Aorta (tissue), 5 donors: ENCODE measurements at regions not wholly inside any gene's neighbourhood (a gene's known extent, or its start where the extent isn't known, plus 50 kb on each side); places are given as distances from the start of the nearest gene placed in this dataset.

Experiments
- ATAC-seq: fragments of 200-7000 bp; cut with Tn5 transposase; one replicate; pipeline ENCODE4 v1.9.1; 2022; ENCODE audit warnings: moderate library complexity; ENCODE audit not compliant: low FRiP score
- DNase-seq, 2 donors: peaks; one replicate each; pipeline ENCODE4 v3.0.0-alpha.2; 2020
- H3K27ac ChIP-seq, 2 donors: one replicate each; pipeline ENCODE4 v1.5.1; 2013; ENCODE audit warnings: low read length in 2 of 2, mild to moderate bottlenecking in 2 of 2, moderate library complexity in 2 of 2, control low read depth in 1 of 2, inconsistent platforms in 1 of 2, low read depth in 1 of 2
- H3K27me3 ChIP-seq, 2 donors: one replicate each; pipeline ENCODE4 v1.6.1; 2013; ENCODE audit warnings: control low read depth in 1 of 2, low read length in 1 of 2, mild to moderate bottlenecking in 1 of 2, moderate library complexity in 1 of 2; ENCODE audit not compliant: insufficient read depth in 2 of 2, control insufficient read depth in 1 of 2
- H3K36me3 ChIP-seq, 2 donors: one replicate each; pipeline ENCODE4 v1.6.1; 2013; ENCODE audit warnings: control low read depth in 1 of 2, low read length in 1 of 2, mild to moderate bottlenecking in 1 of 2; ENCODE audit not compliant: insufficient read depth in 2 of 2, control insufficient read depth in 1 of 2
- H3K4me1 ChIP-seq, 2 donors: one replicate each; pipeline ENCODE4 v1.6.1; 2013; ENCODE audit warnings: low read length in 2 of 2, control low read depth in 1 of 2, mild to moderate bottlenecking in 1 of 2, moderate library complexity in 1 of 2; ENCODE audit not compliant: insufficient read depth in 2 of 2, control insufficient read depth in 1 of 2
- H3K4me3 ChIP-seq, 2 donors: one replicate each; pipeline ENCODE4 v1.5.1; 2013; ENCODE audit warnings: low read length in 2 of 2, control low read depth in 1 of 2, mild to moderate bottlenecking in 1 of 2
- H3K9me3 ChIP-seq: one replicate; pipeline ENCODE4 v1.6.1; 2013; ENCODE audit warnings: mild to moderate bottlenecking, low read length; ENCODE audit not compliant: control insufficient read depth
- WGBS, 2 donors: extraction: QIAGEN DNeasy Blood & Tissue Kit; methylation state at CpG; one replicate each; pipeline ENCODE4 v1.1.7; 2013; 5-methylcytosine and 5-hydroxymethylcytosine counted together
- intact Hi-C, 2 donors: fragments of 100-400 bp; cut with DNase I; formaldehyde crosslinking; loops; one replicate each; pipeline versions ENCODE4 v1.14.2 to v1.15.0; 2022
- donor health status: healthy with polysubstance abuse.
- donor health status: Bipolar disorder and iron deficiency.
- donor health status: DM: no; HTN: no; CAD: no.
- donor health status: DM: no; HTN: no; CAD: no.
- donor health status: DM: yes; HTN: yes; CAD: no.

- Histone ChIP-seq H3K36me3 (no peaks in the 10 kb centered on the region), H3K9me3 (peaks cover 1% of the 10 kb centered on the region), H3K27me3 (no peaks in the 10 kb centered on the region), H3K4me1 (no peaks in the 10 kb centered on the region), H3K27ac (no peak overlapping the region), H3K4me3 (no peak overlapping the region)
- DNase-seq: no peak
- intact Hi-C loops: no loop called here
- no peak for ATAC-seq
- 100% methylated on average over 1 of the region's 1 CpG for WGBS, 2 donors
Measured at GRCh38 chr2:144026753-144027152, 493.2 kb downstream of the ZEB2 start.

GRCh38 chr2:144020047-144020446, 499.9 kb downstream of the ZEB2 start:
- H3K4me3 ChIP-seq: no peak overlapping the region
- H3K9me3 ChIP-seq: no peaks in the 10 kb centered on the region
- H3K36me3 ChIP-seq: no peaks in the 10 kb centered on the region
- WGBS, 2 donors: 91 to 96% methylated on average over 6 of the region's 6 CpGs
- ATAC-seq: no peak
- intact Hi-C loops: no loop called here
- no peaks in the 10 kb centered on the region for H3K4me1 ChIP-seq
- no peak for DNase-seq
- H3K27me3 ChIP-seq: no peaks in the 10 kb centered on the region
- no peak overlapping the region for H3K27ac ChIP-seq

GRCh38 chr2:144015655-144016245, 504.2 kb downstream of the ZEB2 start:
- Histone ChIP-seq H3K27ac (no peak overlapping the region), H3K9me3 (no peaks in the 10 kb centered on the region), H3K36me3 (no peaks in the 10 kb centered on the region), H3K4me1 (no peaks in the 10 kb centered on the region), H3K4me3 (no peak overlapping the region), H3K27me3 (no peaks in the 10 kb centered on the region)
- no peak for DNase-seq
- no peak for ATAC-seq
- WGBS, 2 donors: 82 to 84% methylated on average over 6 of the region's 6 CpGs
- intact Hi-C loops: no loop called here

GRCh38 chr2:144015036-144015435, 504.9 kb downstream of the ZEB2 start:
- Histone ChIP-seq H3K9me3 (no peaks in the 10 kb centered on the region), H3K36me3 (no peaks in the 10 kb centered on the region), H3K27me3 (no peaks in the 10 kb centered on the region), H3K4me3 (no peak overlapping the region), H3K27ac (no peak overlapping the region), H3K4me1 (no peaks in the 10 kb centered on the region)
- intact Hi-C loops: no loop called here
- DNase-seq (no peak), ATAC-seq (no peak)
- WGBS, 2 donors: 18 to 20% methylated on average over 3 of the region's 3 CpGs

- no peak for ATAC-seq
- H3K27ac ChIP-seq: no peak overlapping the region
- H3K36me3 ChIP-seq: no peaks in the 10 kb centered on the region
- H3K4me3 ChIP-seq: no peak overlapping the region
- 91 to 95% methylated on average over 5 of the region's 5 CpGs for WGBS, 2 donors
- H3K9me3 ChIP-seq: no peaks in the 10 kb centered on the region
- no peaks in the 10 kb centered on the region for H3K27me3 ChIP-seq
- intact Hi-C loops: no loop called here
- no peaks in the 10 kb centered on the region for H3K4me1 ChIP-seq
- no peak for DNase-seq
Measured at GRCh38 chr2:144014103-144014502, 505.8 kb downstream of the ZEB2 start.

GRCh38 chr2:144012304-144012703, 507.6 kb downstream of the ZEB2 start:
- intact Hi-C loops: no loop called here
- H3K4me1 ChIP-seq: no peaks in the 10 kb centered on the region
- H3K27me3 ChIP-seq: no peaks in the 10 kb centered on the region
- no peak overlapping the region for H3K4me3 ChIP-seq
- no peaks in the 10 kb centered on the region for H3K36me3 ChIP-seq
- H3K27ac ChIP-seq: no peak overlapping the region
- ATAC-seq (no peak), DNase-seq (no peak)
- WGBS, 2 donors: 92 to 93% methylated on average over 4 of the region's 4 CpGs
- H3K9me3 ChIP-seq: no peaks in the 10 kb centered on the region

GRCh38 chr2:144011553-144011952, 508.4 kb downstream of the ZEB2 start:
- H3K9me3 ChIP-seq: no peaks in the 10 kb centered on the region
- DNase-seq (no peak), ATAC-seq (no peak)
- H3K36me3 ChIP-seq: peaks cover 0 to 2% of the 10 kb centered on the region in 2 donors
- WGBS, 2 donors: 89 to 96% methylated on average over 2 of the region's 2 CpGs
- no peak overlapping the region for H3K27ac ChIP-seq
- H3K4me3 ChIP-seq: no peak overlapping the region
- intact Hi-C loops: no loop called here
- no peaks in the 10 kb centered on the region for H3K4me1 ChIP-seq
- H3K27me3 ChIP-seq: no peaks in the 10 kb centered on the region

GRCh38 chr2:144011098-144011497, 508.8 kb downstream of the ZEB2 start:
- H3K4me3 ChIP-seq: no peak overlapping the region
- no peak for DNase-seq
- intact Hi-C loops: no loop called here
- H3K27ac ChIP-seq: no peak overlapping the region
- no peaks in the 10 kb centered on the region for H3K9me3 ChIP-seq
- H3K27me3 ChIP-seq: no peaks in the 10 kb centered on the region
- H3K4me1 ChIP-seq: no peaks in the 10 kb centered on the region
- peaks cover 0 to 2% of the 10 kb centered on the region in 2 donors for H3K36me3 ChIP-seq
- no peak for ATAC-seq

GRCh38 chr2:144010096-144010836, 509.7 kb downstream of the ZEB2 start:
- no peak overlapping the region for H3K27ac ChIP-seq
- intact Hi-C loops: no loop called here
- H3K27me3 ChIP-seq: no peaks in the 10 kb centered on the region
- WGBS, 2 donors: 94 to 98% methylated on average over 1 of the region's 1 CpG
- no peak for DNase-seq
- H3K4me3 ChIP-seq: no peak overlapping the region
- no peak for ATAC-seq
- no peaks in the 10 kb centered on the region for H3K9me3 ChIP-seq
- peaks cover 0 to 2% of the 10 kb centered on the region in 2 donors for H3K36me3 ChIP-seq
- H3K4me1 ChIP-seq: no peaks in the 10 kb centered on the region
